SH-SY5Y (cell line): ENCODE measurements at regions not wholly inside any gene's neighbourhood (a gene's known extent, or its start where the extent isn't known, plus 50 kb on each side); places are given as distances from the start of the nearest gene placed in this dataset.

Source experiments
- GATA2 ChIP-seq: IDR thresholded peaks from 2 replicates; pipeline ENCODE4 v1.6.1; 2011; ENCODE audit warnings: mild to moderate bottlenecking, low read depth, low read length
- GATA3 ChIP-seq: IDR thresholded peaks from 2 replicates; pipeline ENCODE4 v1.6.1; 2011; ENCODE audit warnings: low read depth, mild to moderate bottlenecking, low read length, moderate library complexity

GRCh38 chr7:35551321-35552081, 143.4 kb downstream of the HERPUD2 start:
- TF ChIP-seq GATA2 (no peak), GATA3 (no peak)
